ENCODE measurements at regions not wholly inside any gene's neighbourhood (a gene's known extent, or its start where the extent isn't known, plus 50 kb on each side); places are given as distances from the start of the nearest gene placed in this dataset.

GRCh38 chr2:7190587-7191324, 273.5 kb downstream of the RNF144A start (continued):
- TF ChIP-seq RAD21 (IDR thresholded peaks at IDR 0.05) (no peak), EGR1 (IDR thresholded peaks at IDR 0.05; ENCODE audit: low read depth in 2 of 2) (no peak)

- Histone ChIP-seq H3K36me3 (ENCODE audit: control insufficient read depth in 4 of 4, insufficient read depth in 3 of 4, low read depth in 1 of 4, low read length in 3 of 4) (no peaks in the 10 kb centered on the region), H3K27ac (ENCODE audit: low read depth in 1 of 2, low read length in 2 of 2) (no peak overlapping the region), H3K27me3 (ENCODE audit: control insufficient read depth in 4 of 4, insufficient read depth in 4 of 4, low read length in 3 of 4) (no peaks in the 10 kb centered on the region), H3K4me3 (ENCODE audit: low read depth in 1 of 3, low read length in 3 of 3) (no peak overlapping the region), H3K9ac (ENCODE audit: low read depth in 1 of 2, low read length in 2 of 2) (no peak overlapping the region), H3K4me1 (ENCODE audit: control insufficient read depth in 4 of 4, insufficient read depth in 4 of 4, low read length in 3 of 4) (no peaks in the 10 kb centered on the region), H3K9me3 (ENCODE audit: control insufficient read depth in 4 of 4, low read length in 3 of 4) (no peaks in the 10 kb centered on the region)
- no peak for TF ChIP-seq HNF4A (conservative IDR thresholded peaks at IDR 0.05)
- TF ChIP-seq ATF3 (IDR thresholded peaks at IDR 0.05), result no peak
- no peak for TF ChIP-seq RAD21 (IDR thresholded peaks at IDR 0.05)
- no peak for TF ChIP-seq MAX (IDR thresholded peaks at IDR 0.05)
- TF ChIP-seq ZBTB33 (IDR thresholded peaks at IDR 0.05), result no peak
- no peak for TF ChIP-seq EGR1 (IDR thresholded peaks at IDR 0.05; ENCODE audit: low read depth in 2 of 2)
- TF ChIP-seq FOXA2 (IDR thresholded peaks at IDR 0.05), result no peak
- TF ChIP-seq NR2F2 (IDR thresholded peaks at IDR 0.05), result no peak
- TF ChIP-seq REST (IDR thresholded peaks at IDR 0.05), result no peak
- no peak for TF ChIP-seq RXRA (IDR thresholded peaks at IDR 0.05)
- TF ChIP-seq YY1 (IDR thresholded peaks at IDR 0.05), result no peak
- TF ChIP-seq FOXA1 (IDR thresholded peaks at IDR 0.05), result no peak
- no peak for TF ChIP-seq TAF1 (conservative IDR thresholded peaks at IDR 0.05)
- no peak for TF ChIP-seq CTCF (IDR thresholded peaks at IDR 0.05; ENCODE audit: low read depth, low read length, missing input control)
- TF ChIP-seq HNF4G (IDR thresholded peaks at IDR 0.05), result no peak
- no peak for TF ChIP-seq SP1 (IDR thresholded peaks at IDR 0.05)
- no peak for TF ChIP-seq JUND (IDR thresholded peaks at IDR 0.05)
- TF ChIP-seq GABPA (IDR thresholded peaks at IDR 0.05 in 1 of 2, conservative IDR thresholded peaks at IDR 0.05 in 1 of 2), result no peak
- WGBS, result 82% methylated on average over 4 of the region's 4 CpGs
- no peak for DNase-seq (ENCODE audit: low spot score)
Observed at GRCh38 chr2:7191932-7192331, 274.7 kb downstream of the RNF144A start.
